Neural progenitor cell (in vitro differentiated cells): ENCODE measurements at regions not wholly inside any gene's neighbourhood (a gene's known extent, or its start where the extent isn't known, plus 50 kb on each side); places are given as distances from the start of the nearest gene placed in this dataset.

Experiments
- DNase-seq: peaks from one replicate; pipeline ENCODE4 v3.0.0-alpha.2; 2016; ENCODE audit warnings: low spot score
- H2AFZ ChIP-seq: fragments of 200-600 bp; sonication (generic); replicated peaks from 2 replicates; pipeline ENCODE4 v1.6.1; 2016; ENCODE audit warnings: antibody characterized with exemption
- H3F3A ChIP-seq: fragments of 200-600 bp; sonication (generic); 2 replicates; pipeline ENCODE4 v1.6.1; 2016; ENCODE audit warnings: antibody characterized with exemption, low read depth
- H3K27ac ChIP-seq: fragments of 200-600 bp; sonication (generic); 2 replicates; pipeline ENCODE4 v1.5.1; 2016; ENCODE audit warnings: mild to moderate bottlenecking
- H3K27me3 ChIP-seq: fragments of 200-600 bp; sonication (generic); 2 replicates; pipeline ENCODE4 v1.6.1; 2016; ENCODE audit warnings: mild to moderate bottlenecking, moderate library complexity
- H3K36me3 ChIP-seq: fragments of 200-600 bp; sonication (generic); 2 replicates; pipeline ENCODE4 v1.5.1; 2016
- H3K4me1 ChIP-seq: fragments of 200-600 bp; sonication (generic); 2 replicates; pipeline ENCODE4 v1.6.1; 2016; ENCODE audit warnings: mixed run types
- H3K4me2 ChIP-seq: fragments of 200-600 bp; sonication (generic); 2 replicates; pipeline ENCODE4 v1.6.1; 2016
- H3K4me3 ChIP-seq: fragments of 200-600 bp; sonication (generic); 2 replicates; pipeline ENCODE4 v1.5.1; 2016
- H3K79me2 ChIP-seq: fragments of 200-600 bp; sonication (generic); 2 replicates; pipeline ENCODE4 v1.6.1; 2016; ENCODE audit warnings: low read depth
- H3K9ac ChIP-seq: fragments of 200-600 bp; sonication (generic); 2 replicates; pipeline ENCODE4 v1.6.1; 2016
- H3K9me3 ChIP-seq: fragments of 200-600 bp; sonication (generic); 2 replicates; pipeline ENCODE4 v1.5.1; 2016; ENCODE audit warnings: low read depth
- H4K20me1 ChIP-seq: fragments of 200-600 bp; sonication (generic); 2 replicates; pipeline ENCODE4 v1.6.1; 2016; ENCODE audit warnings: low read depth
- H3K27ac Mint-ChIP-seq: 3 replicates; pipeline ENCODE4 v1.8.0; 2021; ENCODE audit warnings: mixed read lengths
- H3K27me3 Mint-ChIP-seq: 2 replicates; pipeline ENCODE4 v1.8.0; 2022; ENCODE audit warnings: low read depth, mild to moderate bottlenecking, inconsistent platforms, moderate library complexity, mixed read lengths; ENCODE audit not compliant: insufficient read depth
- H3K36me3 Mint-ChIP-seq: 3 replicates; pipeline ENCODE4 v1.8.0; 2021; ENCODE audit warnings: mixed read lengths
- H3K4me1 Mint-ChIP-seq: 3 replicates; pipeline ENCODE4 v1.8.0; 2021; ENCODE audit warnings: mixed read lengths
- H3K4me3 Mint-ChIP-seq: 3 replicates; pipeline ENCODE4 v1.8.0; 2021; ENCODE audit warnings: mild to moderate bottlenecking, moderate library complexity, mixed read lengths
- H3K9me3 Mint-ChIP-seq: 3 replicates; pipeline ENCODE4 v1.8.0; 2020; ENCODE audit warnings: mixed read lengths
- EZH2 ChIP-seq: fragments of 200-600 bp; sonication (generic); IDR thresholded peaks from 2 replicates; pipeline ENCODE4 v1.6.1; 2017; ENCODE audit warnings: antibody characterized with exemption, mild to moderate bottlenecking, moderate library complexity
- EZH2phosphoT487 ChIP-seq: fragments of 200-600 bp; sonication (generic); IDR thresholded peaks from 2 replicates; pipeline ENCODE4 v1.6.1; 2017; ENCODE audit warnings: antibody characterized with exemption
- TF ChIP-seq, protein P1 (sequence below): fragments of 200-600 bp; sonication (generic); IDR thresholded peaks from 2 replicates; pipeline ENCODE4 v1.5.1; 2017; ENCODE audit warnings: antibody characterized with exemption, mild to moderate bottlenecking

DNA sequence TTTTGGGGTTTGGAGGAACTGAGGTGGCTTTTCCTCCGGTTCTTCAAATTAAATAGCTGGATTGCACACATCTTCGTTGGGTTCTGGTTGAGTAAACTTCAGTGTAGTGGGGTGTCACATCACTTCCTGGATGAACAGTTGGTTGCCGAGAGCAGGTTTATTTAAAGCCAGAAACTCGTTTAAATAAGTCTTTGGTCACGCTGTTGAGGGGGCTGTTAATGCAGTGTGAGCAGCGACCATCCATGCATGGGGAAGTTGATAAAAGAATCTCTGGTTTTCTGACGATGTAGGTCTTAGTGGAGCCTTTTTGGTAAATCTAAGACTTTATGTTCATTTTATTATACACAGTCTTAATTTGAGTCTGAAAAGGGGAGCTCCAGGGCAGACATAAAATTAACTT, 351.2 kb upstream of the ARGLU1 start:
- Histone ChIP-seq H3K79me2 (peaks cover 8% of the 10 kb centered on the region), H3K36me3 (no peaks in the 10 kb centered on the region), H3K4me3 (peak overlapping the region; percentile 46), H3K27me3 (no peaks in the 10 kb centered on the region), H3K27ac (peak overlapping the region; percentile 60), H3K9ac (no peak overlapping the region), H3K4me1 (peaks cover 56% of the 10 kb centered on the region), H2AFZ (no peak overlapping the region), H3K9me3 (no peaks in the 10 kb centered on the region), H3K4me2 (peak overlapping the region; percentile 78), H3F3A (peaks cover 49% of the 10 kb centered on the region), H4K20me1 (no peaks in the 10 kb centered on the region)
- DNase-seq, result no peak
- Mint-ChIP-seq H3K4me3 (peak overlapping the region; percentile 76), H3K4me1 (peaks cover 69% of the 10 kb centered on the region), H3K36me3 (no peaks in the 10 kb centered on the region), H3K9me3 (no peaks in the 10 kb centered on the region), H3K27me3 (peaks cover 5% of the 10 kb centered on the region), H3K27ac (peak overlapping the region; percentile 98)
- TF ChIP-seq EZH2, result no peak
- TF ChIP-seq, protein P1, sequence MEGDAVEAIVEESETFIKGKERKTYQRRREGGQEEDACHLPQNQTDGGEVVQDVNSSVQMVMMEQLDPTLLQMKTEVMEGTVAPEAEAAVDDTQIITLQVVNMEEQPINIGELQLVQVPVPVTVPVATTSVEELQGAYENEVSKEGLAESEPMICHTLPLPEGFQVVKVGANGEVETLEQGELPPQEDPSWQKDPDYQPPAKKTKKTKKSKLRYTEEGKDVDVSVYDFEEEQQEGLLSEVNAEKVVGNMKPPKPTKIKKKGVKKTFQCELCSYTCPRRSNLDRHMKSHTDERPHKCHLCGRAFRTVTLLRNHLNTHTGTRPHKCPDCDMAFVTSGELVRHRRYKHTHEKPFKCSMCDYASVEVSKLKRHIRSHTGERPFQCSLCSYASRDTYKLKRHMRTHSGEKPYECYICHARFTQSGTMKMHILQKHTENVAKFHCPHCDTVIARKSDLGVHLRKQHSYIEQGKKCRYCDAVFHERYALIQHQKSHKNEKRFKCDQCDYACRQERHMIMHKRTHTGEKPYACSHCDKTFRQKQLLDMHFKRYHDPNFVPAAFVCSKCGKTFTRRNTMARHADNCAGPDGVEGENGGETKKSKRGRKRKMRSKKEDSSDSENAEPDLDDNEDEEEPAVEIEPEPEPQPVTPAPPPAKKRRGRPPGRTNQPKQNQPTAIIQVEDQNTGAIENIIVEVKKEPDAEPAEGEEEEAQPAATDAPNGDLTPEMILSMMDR, result no peak
- no peak for TF ChIP-seq EZH2phosphoT487

DNA sequence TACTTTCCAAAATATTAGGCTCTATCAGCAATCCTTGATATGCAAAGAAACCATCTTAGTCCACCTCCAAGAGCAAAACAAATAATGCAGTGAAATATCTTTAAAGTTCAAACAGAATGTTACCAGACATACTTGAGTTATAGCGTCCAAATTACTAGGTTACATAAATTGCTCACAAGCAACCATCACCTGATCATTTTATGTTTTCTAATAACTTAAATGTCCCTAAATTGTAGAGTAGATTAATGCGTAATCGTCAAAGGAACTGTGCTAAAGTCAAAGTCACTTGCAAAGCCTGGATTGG, 350.6 kb upstream of the ARGLU1 start:
- H3K4me3 Mint-ChIP-seq, result peak overlapping the region; percentile 76

DNA sequence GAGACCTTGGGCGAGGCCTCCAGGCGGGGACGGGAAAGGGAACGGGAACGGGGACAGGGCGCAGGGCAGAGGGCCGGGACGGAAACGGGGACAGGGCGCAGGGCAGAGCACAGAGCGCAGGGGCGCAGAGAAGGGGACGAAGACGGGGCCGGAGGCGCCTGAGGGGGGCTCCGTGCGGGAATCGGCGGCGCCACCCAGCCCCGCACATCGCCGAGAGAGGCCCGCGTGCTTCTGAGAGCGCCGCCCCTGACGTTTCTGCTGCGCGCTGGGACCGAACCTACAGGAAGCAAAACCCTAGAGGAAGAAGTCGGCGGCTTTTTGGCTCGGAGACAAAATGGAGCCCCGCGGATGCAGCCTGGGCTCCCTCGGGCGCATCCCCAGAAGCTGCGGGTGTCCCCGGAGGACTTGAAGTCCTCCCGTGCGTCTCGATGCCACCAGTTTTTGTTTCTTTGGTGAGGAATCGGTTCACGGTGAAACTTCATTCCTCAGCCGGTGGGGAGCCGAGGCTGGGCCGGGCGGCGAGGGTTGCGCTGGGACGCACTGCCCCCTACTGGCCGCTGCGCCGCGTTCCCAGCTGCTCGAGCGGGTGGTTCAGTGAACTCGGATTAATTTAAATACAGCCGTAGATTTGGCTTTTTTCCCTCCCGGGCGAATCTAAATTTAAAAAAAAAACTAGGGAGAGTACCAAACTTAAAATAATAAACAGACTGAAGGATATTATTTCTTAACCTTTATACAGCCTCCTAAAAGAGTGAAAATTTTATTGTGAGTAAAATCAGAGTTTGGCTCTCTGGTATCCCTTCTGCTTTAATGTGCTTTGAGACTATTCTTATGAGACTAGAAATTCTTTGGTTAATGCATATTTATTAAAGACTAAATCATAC, 350.0 kb upstream of the ARGLU1 start:
- H3K27ac ChIP-seq, result peak overlapping the region; percentile 85
- Mint-ChIP-seq H3K27me3 (peaks cover 5% of the 10 kb centered on the region), H3K4me3 (peak overlapping the region; percentile 76), H3K36me3 (no peaks in the 10 kb centered on the region), H3K9me3 (no peaks in the 10 kb centered on the region), H3K4me1 (peaks cover 70% of the 10 kb centered on the region), H3K27ac (peak overlapping the region; percentile 90)
- no peaks in the 10 kb centered on the region for H4K20me1 ChIP-seq
- DNase-seq, result peak; percentile 91
- H3K4me2 ChIP-seq, result peak overlapping the region; percentile 78
- no peak overlapping the region for H2AFZ ChIP-seq
- TF ChIP-seq EZH2phosphoT487 (no peak), EZH2 (no peak)
- TF ChIP-seq, protein P1, result peak; percentile 99
- H3K4me1 ChIP-seq, result peaks cover 64% of the 10 kb centered on the region
- H3K27me3 ChIP-seq, result no peaks in the 10 kb centered on the region
- no peaks in the 10 kb centered on the region for H3K36me3 ChIP-seq
- H3K79me2 ChIP-seq, result peaks cover 8% of the 10 kb centered on the region
- no peaks in the 10 kb centered on the region for H3K9me3 ChIP-seq
- peak overlapping the region; percentile 46 for H3K4me3 ChIP-seq
- peaks cover 56% of the 10 kb centered on the region for H3F3A ChIP-seq
- no peak overlapping the region for H3K9ac ChIP-seq

More for the DNA sequence above, 350.6 kb upstream of the ARGLU1 start:
- Histone ChIP-seq H4K20me1 (no peaks in the 10 kb centered on the region), H3K4me3 (peak overlapping the region; percentile 46), H3K79me2 (peaks cover 8% of the 10 kb centered on the region), H3F3A (peaks cover 55% of the 10 kb centered on the region), H3K36me3 (no peaks in the 10 kb centered on the region), H2AFZ (no peak overlapping the region), H3K4me1 (peaks cover 61% of the 10 kb centered on the region), H3K27me3 (no peaks in the 10 kb centered on the region), H3K4me2 (peak overlapping the region; percentile 78), H3K9ac (no peak overlapping the region), H3K27ac (no peak overlapping the region), H3K9me3 (no peaks in the 10 kb centered on the region)
- H3K9me3 Mint-ChIP-seq, result no peaks in the 10 kb centered on the region
- H3K27ac Mint-ChIP-seq, result peak overlapping the region; percentile 72
- peaks cover 71% of the 10 kb centered on the region for H3K4me1 Mint-ChIP-seq
- TF ChIP-seq EZH2phosphoT487 (no peak), EZH2 (no peak)
- TF ChIP-seq, protein P1, result no peak
- DNase-seq, result no peak
- peaks cover 5% of the 10 kb centered on the region for H3K27me3 Mint-ChIP-seq
- H3K36me3 Mint-ChIP-seq, result no peaks in the 10 kb centered on the region
